ENCODE measurements at regions not wholly inside any gene's neighbourhood (a gene's known extent, or its start where the extent isn't known, plus 50 kb on each side); places are given as distances from the start of the nearest gene placed in this dataset.
"Not testable (repeated sequence)": the region's sequence is repeated elsewhere in the genome, so short reads cannot be mapped to it uniquely, and the experiment has no call there.

DNA sequence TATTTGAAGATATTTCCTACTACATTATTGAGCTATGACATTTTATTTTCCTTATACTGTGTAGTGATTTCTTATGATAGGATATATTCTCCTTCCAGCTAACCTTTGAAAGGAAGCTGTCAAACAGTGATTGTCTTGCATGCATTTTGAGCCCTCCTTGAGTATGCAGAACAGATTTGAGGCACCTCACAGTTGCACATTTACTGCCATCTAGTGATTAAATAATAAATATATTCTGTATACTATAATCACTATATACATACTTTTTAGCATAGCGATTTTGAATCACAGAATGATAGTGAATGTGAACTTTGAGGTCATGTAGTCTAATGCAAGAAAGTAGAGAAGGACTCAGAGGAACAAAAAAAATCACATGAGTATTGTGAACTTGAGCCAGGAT, 268.4 kb upstream of the CDH19 start:
- Histone ChIP-seq H3K4me1 (no peaks in the 10 kb centered on the region), H3K27ac (no peak overlapping the region), H3K4me3 (no peak overlapping the region), H3K36me3 (no peaks in the 10 kb centered on the region), H3K9me3 (no peaks in the 10 kb centered on the region), H3K27me3 (no peaks in the 10 kb centered on the region)
- no peak for DNase-seq (ENCODE audit: low spot score)
- TF ChIP-seq, protein P1, sequence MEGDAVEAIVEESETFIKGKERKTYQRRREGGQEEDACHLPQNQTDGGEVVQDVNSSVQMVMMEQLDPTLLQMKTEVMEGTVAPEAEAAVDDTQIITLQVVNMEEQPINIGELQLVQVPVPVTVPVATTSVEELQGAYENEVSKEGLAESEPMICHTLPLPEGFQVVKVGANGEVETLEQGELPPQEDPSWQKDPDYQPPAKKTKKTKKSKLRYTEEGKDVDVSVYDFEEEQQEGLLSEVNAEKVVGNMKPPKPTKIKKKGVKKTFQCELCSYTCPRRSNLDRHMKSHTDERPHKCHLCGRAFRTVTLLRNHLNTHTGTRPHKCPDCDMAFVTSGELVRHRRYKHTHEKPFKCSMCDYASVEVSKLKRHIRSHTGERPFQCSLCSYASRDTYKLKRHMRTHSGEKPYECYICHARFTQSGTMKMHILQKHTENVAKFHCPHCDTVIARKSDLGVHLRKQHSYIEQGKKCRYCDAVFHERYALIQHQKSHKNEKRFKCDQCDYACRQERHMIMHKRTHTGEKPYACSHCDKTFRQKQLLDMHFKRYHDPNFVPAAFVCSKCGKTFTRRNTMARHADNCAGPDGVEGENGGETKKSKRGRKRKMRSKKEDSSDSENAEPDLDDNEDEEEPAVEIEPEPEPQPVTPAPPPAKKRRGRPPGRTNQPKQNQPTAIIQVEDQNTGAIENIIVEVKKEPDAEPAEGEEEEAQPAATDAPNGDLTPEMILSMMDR (IDR thresholded peaks at IDR 0.05) = peak in 1 of 2 donors; percentile 41

DNA sequence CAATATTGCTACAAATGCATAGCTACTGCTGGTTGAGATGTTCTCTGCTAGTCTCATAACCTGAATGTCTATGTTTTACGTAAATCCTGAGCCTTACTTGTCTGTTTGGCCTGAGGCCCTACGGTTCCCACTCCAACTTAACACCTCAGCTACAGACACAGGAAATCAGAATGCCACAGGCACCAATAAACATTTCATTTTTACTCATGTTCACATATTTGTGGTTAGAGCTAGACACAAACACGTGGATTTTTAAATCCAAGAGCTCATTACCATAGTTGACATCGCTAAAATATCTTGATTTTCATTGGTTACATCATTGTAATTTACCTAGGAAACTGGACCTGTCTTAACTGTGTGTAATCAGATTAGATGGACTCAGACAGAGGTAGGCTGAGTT, 263.8 kb upstream of the CDH19 start:
- no peak for DNase-seq (ENCODE audit: low spot score)
- TF ChIP-seq, protein P1 (IDR thresholded peaks at IDR 0.05) = no peak
- H3K4me1 ChIP-seq = no peaks in the 10 kb centered on the region
- no peak overlapping the region for H3K4me3 ChIP-seq
- H3K27me3 ChIP-seq = no peaks in the 10 kb centered on the region
- no peaks in the 10 kb centered on the region for H3K9me3 ChIP-seq
- H3K36me3 ChIP-seq = no peaks in the 10 kb centered on the region
- no peak overlapping the region for H3K27ac ChIP-seq

DNA sequence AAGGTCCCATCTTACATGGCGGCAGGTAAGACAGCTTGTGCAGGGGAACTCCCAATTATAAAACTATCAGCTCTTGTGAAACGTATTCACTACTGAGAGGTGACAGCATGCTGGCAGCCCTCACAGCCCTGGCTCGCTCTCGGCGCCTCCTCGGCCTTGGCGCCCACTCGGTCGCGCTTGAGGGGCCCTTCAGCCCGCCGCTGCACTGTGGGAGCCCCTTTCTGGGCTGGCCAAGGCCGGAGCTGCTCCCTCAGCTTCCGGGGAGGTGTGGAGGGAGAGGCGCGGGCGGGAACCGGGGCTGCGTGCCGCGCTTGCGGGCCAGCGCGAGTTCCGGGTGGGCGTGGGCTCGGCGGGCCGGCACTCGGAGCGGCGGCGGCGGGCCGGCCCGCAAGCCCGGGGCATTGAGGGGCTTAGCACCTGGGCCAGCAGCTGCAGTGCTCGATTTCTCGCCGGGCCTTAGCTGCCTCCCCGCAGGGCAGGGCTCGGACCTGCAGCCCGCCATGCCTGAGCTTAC, 262.6 kb upstream of the CDH19 start:
- not testable (repeated sequence) for H3K27me3 ChIP-seq; H3K36me3 ChIP-seq; H3K4me1 ChIP-seq; H3K27ac ChIP-seq; DNase-seq (ENCODE audit: low spot score); H3K4me3 ChIP-seq; H3K9me3 ChIP-seq

DNA sequence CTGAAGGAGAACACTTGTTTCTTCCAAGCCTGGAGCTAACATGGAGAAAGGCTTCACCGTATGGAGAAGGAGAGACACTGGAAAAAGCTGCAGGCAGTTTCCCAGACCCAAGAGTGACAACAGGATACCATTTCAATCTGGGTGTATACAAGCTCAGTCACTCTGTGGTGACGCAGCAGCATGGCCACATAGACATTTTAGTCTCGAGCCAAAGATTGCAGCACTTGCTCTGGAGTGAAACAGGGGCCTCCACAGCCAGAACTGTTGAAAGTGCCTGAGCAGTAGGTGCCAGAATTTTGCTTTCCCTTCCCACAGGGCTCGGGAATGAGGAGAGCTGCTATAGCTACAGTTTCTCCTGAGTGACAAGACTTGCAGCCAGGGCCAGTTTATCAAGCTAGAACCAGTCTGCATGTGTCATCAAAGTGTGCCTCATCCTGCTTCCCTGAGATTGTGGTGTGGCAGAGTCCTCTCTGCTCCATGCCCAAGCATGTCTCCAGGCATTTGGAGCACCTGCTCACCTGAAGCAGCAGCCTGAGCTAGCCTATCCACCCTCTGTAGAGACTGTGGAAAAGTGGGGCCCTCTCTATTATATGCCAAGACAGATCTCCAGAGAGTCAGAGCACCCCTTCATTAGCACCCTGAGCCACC, 234.6 kb upstream of the CDH19 start:
- no peak overlapping the region for H3K4me3 ChIP-seq
- no peaks in the 10 kb centered on the region for H3K4me1 ChIP-seq
- H3K9me3 ChIP-seq = no peaks in the 10 kb centered on the region
- peak; percentile 63 for DNase-seq (ENCODE audit: low spot score)
- no peak overlapping the region for H3K27ac ChIP-seq
- TF ChIP-seq, protein P1 (IDR thresholded peaks at IDR 0.05) = no peak
- H3K36me3 ChIP-seq = no peaks in the 10 kb centered on the region
- no peaks in the 10 kb centered on the region for H3K27me3 ChIP-seq

DNA sequence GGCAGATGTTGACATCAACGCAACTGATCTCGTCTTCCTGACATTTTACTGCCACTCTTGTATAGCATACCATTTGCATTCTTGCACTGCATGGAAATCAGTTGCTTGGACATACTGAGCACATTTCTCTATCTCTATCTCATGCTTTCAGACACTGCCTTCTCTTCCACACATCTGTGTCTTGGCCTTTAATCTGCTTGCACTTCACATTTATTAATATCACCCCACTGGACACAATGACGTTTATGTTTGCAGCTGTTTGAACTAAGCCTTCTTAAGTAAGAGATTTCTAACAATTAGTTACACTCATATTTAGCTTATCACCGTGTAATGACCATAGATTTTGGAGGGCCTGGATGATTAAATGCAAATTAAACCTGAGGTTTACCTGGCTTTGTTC, 229.8 kb upstream of the CDH19 start:
- TF ChIP-seq, protein P1 (IDR thresholded peaks at IDR 0.05) = no peak
- Histone ChIP-seq H3K4me1 (no peaks in the 10 kb centered on the region), H3K27me3 (no peaks in the 10 kb centered on the region), H3K4me3 (no peak overlapping the region), H3K36me3 (no peaks in the 10 kb centered on the region), H3K27ac (no peak overlapping the region), H3K9me3 (no peaks in the 10 kb centered on the region)
- DNase-seq (ENCODE audit: low spot score) = no peak

DNA sequence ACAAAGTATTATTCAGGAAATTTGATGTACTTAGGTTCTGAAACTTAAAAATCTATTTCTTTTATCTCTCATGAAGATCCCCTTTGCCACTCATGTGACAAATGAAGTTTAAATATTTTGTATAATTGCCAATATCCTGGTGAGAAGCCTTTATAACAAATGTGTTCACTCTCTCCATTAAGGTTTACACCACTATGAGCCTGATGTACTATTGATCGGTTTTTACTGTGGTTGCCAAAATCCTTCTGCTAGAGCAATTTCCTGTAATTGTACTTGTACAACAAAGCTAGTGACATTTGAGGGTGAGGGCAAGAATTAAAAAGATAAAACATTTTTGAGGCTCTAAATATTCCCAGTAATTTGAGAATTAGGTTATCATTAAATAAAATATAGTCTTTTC, 222.3 kb upstream of the CDH19 start:
- TF ChIP-seq, protein P1 (IDR thresholded peaks at IDR 0.05) = no peak
- H3K27me3 ChIP-seq = no peaks in the 10 kb centered on the region
- H3K9me3 ChIP-seq = no peaks in the 10 kb centered on the region
- H3K4me3 ChIP-seq = no peak overlapping the region
- no peaks in the 10 kb centered on the region for H3K4me1 ChIP-seq
- H3K36me3 ChIP-seq = no peaks in the 10 kb centered on the region
- no peak overlapping the region for H3K27ac ChIP-seq
- no peak for DNase-seq (ENCODE audit: low spot score)

All from right atrium auricular region (tissue), 2 donors.